A549 (cell line): ENCODE measurements at regions not wholly inside any gene's neighbourhood (a gene's known extent, or its start where the extent isn't known, plus 50 kb on each side); places are given as distances from the start of the nearest gene placed in this dataset.

ENCODE experiments used
- CEBPB ChIP-seq, 2 experiments: fragments of >200 bp in 1 of 2; sonication (Bioruptor Twin) in 1 of 2; formaldehyde crosslinking in 1 of 2; IDR thresholded peaks; 2 replicates each; pipeline ENCODE4 v1.6.1; 2012 to 2016
- EP300 ChIP-seq, 2 experiments: fragments of >200 bp; sonication (Bioruptor Twin); formaldehyde crosslinking; IDR thresholded peaks; 2 replicates in 1 of 2; 3 replicates in 1 of 2; pipeline ENCODE4 v1.6.1; 2016 to 2017
- ESRRA ChIP-seq: fragments of 150-350 bp; IDR thresholded peaks from 2 replicates; pipeline ENCODE4 v1.6.1; 2014; ENCODE audit warnings: mild to moderate bottlenecking, low read length, borderline replicate concordance
- HDAC2 ChIP-seq: fragments of 200-600 bp; sonication (generic); IDR thresholded peaks from 2 replicates; pipeline ENCODE4 v1.6.1; 2016
- PHF8 ChIP-seq: fragments of 200-600 bp; sonication (generic); IDR thresholded peaks from 2 replicates; pipeline ENCODE4 v1.6.1; 2016; ENCODE audit warnings: low read depth, mild to moderate bottlenecking, antibody characterized with exemption, moderate library complexity, borderline replicate concordance
- RAD21 ChIP-seq, 2 experiments: fragments of >200 bp in 1 of 2; sonication (Bioruptor Twin) in 1 of 2; formaldehyde crosslinking in 1 of 2; IDR thresholded peaks in 1 of 2; conservative IDR thresholded peaks in 1 of 2; 2 replicates in 1 of 2; 3 replicates in 1 of 2; pipeline ENCODE4 v1.6.1; 2012 to 2018; ENCODE audit warnings: inconsistent platforms in 1 of 2
- TF ChIP-seq, protein P1 (sequence below): fragments of >200 bp; sonication (Bioruptor Twin); formaldehyde crosslinking; IDR thresholded peaks from 3 replicates; pipeline ENCODE4 v1.5.1; 2016
- TF ChIP-seq, protein P2 (sequence below): fragments of 150-350 bp; IDR thresholded peaks from 2 replicates; pipeline ENCODE4 v1.6.1; 2014; ENCODE audit warnings: low read depth, mild to moderate bottlenecking, low read length

DNA sequence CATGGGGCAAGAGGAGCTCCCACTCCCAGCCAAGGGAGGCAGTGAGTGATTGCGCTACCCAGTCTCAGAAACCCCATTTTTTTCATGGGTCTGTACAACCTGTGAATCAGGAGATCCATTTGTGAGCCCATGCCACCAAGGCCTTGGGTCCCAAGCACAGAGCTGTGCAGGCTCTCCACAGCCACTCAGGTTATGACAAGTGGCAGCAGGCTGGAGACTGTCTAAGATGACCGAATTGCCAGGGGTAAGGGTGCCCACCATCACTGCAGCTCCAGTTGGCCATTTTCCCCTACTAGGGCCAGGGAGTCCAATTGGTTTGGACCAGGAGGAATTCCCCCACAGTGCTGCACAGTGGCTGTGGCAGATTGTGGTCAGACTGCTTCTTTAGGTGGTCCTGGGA is 407.5 kb upstream of the KLHL4 start:
- no peak for TF ChIP-seq CEBPB (IDR thresholded peaks at IDR 0.05)
- no peak for TF ChIP-seq EP300 (IDR thresholded peaks at IDR 0.05)
- TF ChIP-seq, protein P1, sequence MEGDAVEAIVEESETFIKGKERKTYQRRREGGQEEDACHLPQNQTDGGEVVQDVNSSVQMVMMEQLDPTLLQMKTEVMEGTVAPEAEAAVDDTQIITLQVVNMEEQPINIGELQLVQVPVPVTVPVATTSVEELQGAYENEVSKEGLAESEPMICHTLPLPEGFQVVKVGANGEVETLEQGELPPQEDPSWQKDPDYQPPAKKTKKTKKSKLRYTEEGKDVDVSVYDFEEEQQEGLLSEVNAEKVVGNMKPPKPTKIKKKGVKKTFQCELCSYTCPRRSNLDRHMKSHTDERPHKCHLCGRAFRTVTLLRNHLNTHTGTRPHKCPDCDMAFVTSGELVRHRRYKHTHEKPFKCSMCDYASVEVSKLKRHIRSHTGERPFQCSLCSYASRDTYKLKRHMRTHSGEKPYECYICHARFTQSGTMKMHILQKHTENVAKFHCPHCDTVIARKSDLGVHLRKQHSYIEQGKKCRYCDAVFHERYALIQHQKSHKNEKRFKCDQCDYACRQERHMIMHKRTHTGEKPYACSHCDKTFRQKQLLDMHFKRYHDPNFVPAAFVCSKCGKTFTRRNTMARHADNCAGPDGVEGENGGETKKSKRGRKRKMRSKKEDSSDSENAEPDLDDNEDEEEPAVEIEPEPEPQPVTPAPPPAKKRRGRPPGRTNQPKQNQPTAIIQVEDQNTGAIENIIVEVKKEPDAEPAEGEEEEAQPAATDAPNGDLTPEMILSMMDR = no peak
- TF ChIP-seq RAD21 (conservative IDR thresholded peaks at IDR 0.05 in 1 of 2, IDR thresholded peaks at IDR 0.05 in 1 of 2) = no peak
- TF ChIP-seq ESRRA = no peak
- no peak for TF ChIP-seq HDAC2
- no peak for TF ChIP-seq PHF8
- TF ChIP-seq, protein P2, sequence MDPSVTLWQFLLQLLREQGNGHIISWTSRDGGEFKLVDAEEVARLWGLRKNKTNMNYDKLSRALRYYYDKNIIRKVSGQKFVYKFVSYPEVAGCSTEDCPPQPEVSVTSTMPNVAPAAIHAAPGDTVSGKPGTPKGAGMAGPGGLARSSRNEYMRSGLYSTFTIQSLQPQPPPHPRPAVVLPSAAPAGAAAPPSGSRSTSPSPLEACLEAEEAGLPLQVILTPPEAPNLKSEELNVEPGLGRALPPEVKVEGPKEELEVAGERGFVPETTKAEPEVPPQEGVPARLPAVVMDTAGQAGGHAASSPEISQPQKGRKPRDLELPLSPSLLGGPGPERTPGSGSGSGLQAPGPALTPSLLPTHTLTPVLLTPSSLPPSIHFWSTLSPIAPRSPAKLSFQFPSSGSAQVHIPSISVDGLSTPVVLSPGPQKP = no peak
